ENCODE measurements at regions not wholly inside any gene's neighbourhood (a gene's known extent, or its start where the extent isn't known, plus 50 kb on each side); places are given as distances from the start of the nearest gene placed in this dataset.
A peak's percentile ranks its signal among the peaks of the same experiment; 100 is the strongest.
"Not testable (repeated sequence)": the region's sequence is repeated elsewhere in the genome, so short reads cannot be mapped to it uniquely, and the experiment has no call there.

GRCh38 chr12:125512541-125513298, 447.5 kb downstream of the AACS start:
- DNase-seq = no peak

DNA sequence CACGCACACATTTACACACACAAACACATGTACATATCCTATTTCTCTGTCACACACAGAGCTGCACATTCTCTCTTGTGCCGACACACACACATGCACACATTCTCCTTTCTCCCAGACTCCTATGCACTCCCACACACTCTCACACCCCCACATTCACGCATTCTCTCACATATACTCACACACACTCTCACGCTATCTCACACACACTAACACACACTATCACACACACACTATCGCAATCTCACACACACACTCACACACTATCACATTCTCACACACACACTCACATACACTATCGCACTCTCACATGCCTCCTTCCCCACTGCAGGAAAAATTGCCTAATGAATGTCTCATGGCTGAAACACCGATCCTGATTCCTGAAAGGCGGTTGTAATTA, 450.7 kb downstream of the AACS start:
- DNase-seq = no peak

DNA sequence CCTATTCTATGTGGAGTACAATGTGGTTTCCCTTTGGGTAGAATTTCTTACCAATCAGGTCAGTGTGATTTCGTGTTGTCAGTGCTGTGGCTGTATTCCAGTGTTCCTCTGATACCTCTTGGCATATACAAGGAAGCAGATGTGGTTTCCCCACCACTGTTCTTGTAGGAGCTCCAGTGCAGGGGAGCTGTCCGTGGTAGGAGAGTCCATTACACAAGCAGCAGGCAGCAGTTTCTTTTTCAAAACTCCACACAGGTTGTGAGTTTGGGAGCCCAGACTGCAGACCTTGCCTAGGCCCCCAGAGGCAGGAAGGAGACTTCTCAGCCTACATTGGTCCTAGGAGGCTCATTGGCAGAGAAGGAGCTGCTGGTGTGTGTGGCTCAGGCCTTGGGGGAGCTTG, 452.8 kb downstream of the AACS start:
- DNase-seq = no peak

DNA sequence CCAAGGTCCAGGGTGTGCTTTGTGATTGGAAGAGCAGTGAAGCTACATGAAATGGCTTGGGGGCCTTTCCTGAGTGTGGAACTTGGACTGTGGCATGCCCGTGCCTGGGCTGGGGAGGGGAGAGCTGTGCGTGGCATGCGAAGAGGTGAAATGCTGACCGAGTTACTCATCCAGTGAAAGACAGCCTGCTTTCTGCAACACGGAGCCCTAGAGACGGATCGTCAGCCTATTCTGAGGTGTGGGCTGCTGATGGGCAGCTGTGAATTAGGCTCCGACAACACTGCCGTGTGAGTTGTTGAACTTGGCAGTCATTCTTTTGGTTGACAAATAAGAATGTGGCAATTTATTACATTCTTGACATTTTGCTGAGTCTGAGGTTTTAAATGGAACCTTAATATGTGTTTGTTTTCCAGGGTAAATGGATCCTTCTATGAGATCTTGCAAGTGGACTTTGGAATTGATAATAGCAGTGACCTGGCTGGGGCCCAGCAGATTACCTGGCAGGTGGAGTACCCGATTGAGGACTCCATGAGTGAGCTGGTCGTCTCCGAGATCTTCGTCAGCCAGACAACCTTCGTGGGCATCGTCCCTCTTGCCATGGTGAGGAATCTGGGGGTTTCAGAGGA, 453.9 kb downstream of the AACS start:
- DNase-seq = no peak

- no peak for DNase-seq
Measured at GRCh38 chr12:125525879-125526278, 460.6 kb downstream of the AACS start.

DNA sequence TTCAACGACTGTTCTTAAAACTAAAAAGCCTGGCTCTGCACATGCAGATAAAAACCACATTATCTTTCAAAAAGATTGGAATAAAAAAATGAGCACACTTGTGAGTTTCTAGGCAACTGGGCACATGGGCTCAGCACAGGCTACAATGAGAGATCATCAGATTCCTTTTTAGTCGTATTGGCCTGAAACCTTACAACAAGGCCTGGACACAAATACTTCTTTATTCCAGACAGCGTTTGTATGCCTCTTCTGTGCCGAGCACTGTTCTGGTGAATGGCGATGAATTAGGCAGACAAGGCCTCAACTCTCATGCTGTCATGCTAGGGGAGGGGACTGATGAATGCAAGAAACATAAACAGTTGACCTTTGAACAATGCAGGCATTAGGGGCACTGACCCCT, 463.0 kb downstream of the AACS start:
- no peak for DNase-seq

DNA sequence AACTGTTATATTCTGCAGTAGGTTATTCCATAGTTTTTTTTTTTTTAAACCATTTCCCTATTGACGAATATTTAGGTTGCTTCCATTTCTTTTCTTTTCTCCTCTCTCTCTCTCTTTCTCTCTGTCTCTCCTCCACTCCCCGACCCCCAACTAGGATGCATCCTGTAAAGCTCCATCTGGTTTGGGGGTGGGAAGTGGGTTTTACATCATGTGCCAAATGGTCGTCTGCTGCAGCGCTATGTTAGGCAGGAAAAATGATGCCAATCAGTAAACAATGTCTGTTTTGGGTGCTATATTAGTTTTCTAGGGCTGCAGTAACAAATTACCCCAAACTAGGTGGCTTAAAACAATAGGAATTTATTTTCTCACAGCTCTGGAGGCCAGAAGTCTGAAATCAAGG, 465.0 kb downstream of the AACS start:
- DNase-seq = no peak

- no peak for DNase-seq
Measured at GRCh38 chr12:125530876-125531275, 465.6 kb downstream of the AACS start.

- DNase-seq = no peak
Measured at GRCh38 chr12:125531574-125531973, 466.3 kb downstream of the AACS start.

DNA sequence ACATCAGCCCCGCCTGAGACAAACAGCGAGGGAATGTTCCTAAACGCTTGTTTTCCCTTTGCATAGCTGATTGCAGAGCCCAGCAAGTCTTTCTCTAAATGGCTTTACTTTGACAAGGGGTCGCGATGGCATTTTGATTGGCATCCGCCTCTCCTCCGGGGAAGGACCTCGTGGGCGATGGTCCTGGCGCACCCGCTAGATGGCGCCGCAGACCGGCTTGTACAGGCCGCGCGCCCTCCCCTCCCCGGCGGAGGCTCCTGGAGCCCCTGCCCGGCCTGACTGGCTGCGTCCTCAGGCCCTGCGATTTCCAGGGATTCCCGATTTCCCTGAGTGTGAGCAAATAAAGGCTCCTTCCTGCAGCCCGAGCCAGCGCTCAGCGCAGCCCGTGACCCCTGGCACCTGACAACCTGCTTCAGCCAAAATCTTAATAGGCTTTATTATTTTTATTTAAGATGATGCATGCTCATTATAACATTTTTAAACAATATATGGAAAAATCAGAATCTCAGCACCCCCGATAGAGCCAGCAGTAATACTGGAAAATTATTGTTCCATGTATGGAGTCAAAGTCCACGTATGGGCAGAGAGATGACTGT, 468.3 kb downstream of the AACS start:
- DNase-seq = peak; percentile 49

- DNase-seq = no peak
Measured at GRCh38 chr12:125538401-125539199, 473.4 kb downstream of the AACS start.

GRCh38 chr12:125540580-125541204, 475.5 kb downstream of the AACS start:
- no peak for DNase-seq

DNA sequence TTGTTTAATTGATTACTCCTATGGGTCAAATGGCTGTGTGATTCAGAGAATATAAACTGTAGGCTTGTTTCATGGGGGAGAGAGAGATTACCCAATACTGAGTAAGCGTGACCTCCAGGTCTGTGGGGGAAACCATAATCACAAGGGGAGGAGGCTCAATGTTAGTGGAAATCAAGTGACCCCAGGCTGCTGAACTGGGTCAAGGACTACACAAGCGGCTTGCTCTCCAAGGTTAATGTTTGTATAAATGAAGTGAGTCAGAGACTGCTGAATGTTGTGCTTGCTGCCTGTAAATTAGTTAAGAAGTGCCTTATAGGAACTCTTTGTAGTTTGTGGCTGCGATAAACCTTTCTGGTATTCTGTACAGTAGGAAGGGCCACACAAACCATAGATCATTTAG, 479.7 kb downstream of the AACS start:
- no peak for DNase-seq

DNA sequence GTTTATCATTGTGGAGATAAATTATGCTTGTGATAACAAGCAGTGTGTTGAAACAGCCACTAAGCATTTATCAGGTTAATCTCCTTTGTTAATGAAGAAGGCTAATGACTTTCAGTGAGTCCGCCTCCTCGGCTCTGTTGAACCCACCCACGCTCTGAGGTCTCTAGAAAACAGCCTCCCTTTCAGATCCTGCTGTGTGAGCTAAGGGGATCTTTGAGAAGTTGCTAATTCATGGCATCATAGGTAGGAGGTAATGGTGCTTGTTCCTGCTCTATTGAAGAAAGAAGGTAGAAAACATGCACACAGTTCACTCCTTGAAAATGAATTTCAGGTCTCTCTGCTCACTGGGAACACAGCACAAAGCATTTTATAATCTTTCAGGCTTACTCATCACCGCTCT, 483.9 kb downstream of the AACS start:
- no peak for DNase-seq

- DNase-seq = peak; percentile 15
Measured at GRCh38 chr12:125549836-125550235, 484.6 kb downstream of the AACS start.

- no peak for DNase-seq
Measured at GRCh38 chr12:125552295-125552694, 487.1 kb downstream of the AACS start.

DNA sequence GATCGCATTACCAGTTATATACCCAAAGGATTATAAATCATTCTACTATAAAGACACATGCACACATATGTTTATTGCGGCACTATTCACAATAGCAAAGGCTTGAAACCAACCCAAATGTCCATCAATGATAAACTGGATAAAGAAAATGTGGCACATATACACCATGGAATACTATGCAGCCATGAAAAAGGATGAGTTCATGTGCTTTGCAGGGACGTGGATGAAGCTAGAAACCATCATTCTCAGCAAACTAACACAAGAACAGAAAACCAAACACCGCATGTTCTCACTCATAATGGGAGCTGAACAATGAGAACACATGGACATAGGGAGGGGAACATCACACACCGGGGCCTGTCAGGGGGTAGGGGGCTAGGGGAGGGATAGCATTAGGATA, 495.8 kb downstream of the AACS start:
- DNase-seq = not testable (repeated sequence)

DNA sequence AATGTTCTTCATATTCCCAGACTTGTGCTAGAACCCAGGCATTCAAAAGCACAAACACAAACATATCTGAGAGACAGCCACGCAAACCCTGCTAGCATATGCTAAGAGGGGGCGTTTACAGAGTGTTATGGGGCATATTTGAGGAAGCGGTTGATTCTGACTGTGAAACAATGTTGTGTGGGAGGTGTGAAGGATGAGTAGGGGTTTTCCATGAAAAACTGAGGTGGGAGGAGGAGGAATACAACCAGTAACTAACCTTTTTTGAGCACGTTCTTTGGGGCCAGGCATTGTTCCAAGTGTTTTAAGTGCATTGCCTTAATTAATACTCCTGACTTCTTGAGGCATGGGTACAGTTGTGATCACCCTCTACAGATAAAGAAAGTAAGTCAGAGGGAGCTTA, 499.5 kb downstream of the AACS start:
- no peak for DNase-seq

DNA sequence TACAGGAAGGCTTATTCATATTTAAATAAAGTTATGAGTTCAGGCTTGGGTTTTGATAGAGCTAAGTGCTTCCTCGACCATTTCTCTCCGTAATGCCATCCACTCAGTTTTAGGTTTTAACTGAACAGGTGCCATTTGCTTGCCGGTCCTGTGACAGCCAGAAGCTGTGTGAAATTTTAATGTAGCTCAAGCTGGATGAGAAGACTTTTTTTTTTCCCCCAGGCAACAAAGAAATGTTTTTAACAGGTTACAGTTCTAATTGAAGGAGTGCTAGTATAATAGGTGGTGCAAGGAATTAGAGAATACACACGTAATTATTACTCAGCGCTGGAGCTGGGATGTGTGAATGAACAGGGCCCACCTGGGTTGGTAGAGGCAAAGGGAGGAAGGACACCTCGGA, 502.3 kb downstream of the AACS start:
- DNase-seq = no peak

- DNase-seq = no peak
Measured at GRCh38 chr12:125568306-125568705, 503.1 kb downstream of the AACS start.

DNA sequence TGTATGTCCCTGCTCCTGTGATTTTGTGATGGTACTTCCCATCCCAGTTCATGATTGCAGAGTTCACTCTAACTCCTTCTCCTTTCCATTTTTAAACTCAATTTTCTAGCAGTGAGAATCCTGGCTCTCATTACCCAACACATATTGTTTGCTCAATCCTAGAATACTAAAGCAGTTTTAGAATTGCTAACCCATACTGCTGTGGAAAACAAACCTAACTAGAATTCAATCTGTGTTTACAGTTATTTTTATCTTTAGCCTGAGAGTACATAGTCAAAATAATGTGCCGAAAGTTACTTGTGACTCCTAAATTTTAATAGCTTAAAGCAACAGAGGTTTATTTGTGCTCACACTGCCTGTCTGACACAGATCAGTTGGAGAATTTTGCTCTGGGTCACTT, 508.0 kb downstream of the AACS start:
- no peak for DNase-seq

GRCh38 chr12:125577334-125577733, 512.1 kb downstream of the AACS start:
- DNase-seq = no peak

DNA sequence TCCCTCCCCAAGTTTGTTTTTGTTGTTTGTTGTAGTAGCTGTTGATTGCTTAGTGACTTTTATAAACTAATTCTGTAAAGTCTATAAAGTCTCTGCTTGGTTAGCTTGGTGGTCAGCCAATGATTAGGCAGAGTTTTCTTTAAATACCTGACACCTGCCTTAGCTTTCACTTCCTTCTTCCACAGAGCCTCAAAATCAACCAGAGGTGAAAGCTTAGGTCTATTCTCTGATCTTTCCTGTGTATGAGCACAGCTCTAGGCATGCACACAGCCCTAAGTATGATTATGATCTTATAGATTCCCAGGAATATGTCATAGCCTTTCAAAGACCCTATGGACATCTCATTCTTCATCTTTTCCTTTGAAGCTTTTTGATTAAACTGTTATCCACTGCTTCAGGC, 514.7 kb downstream of the AACS start:
- no peak for DNase-seq

All from activated CD4-positive, alpha-beta T cell treated with anti-CD3 and anti-CD28 coated beads for 48 hours (primary cell).